ENCODE measurements at regions not wholly inside any gene's neighbourhood (a gene's known extent, or its start where the extent isn't known, plus 50 kb on each side); places are given as distances from the start of the nearest gene placed in this dataset.
"Not testable (repeated sequence)": the region's sequence is repeated elsewhere in the genome, so short reads cannot be mapped to it uniquely, and the experiment has no call there.

GRCh38 chr4:144820011-144820727 lies 174.2 kb downstream of the HHIP start:
- Histone ChIP-seq H3K9me3 (ENCODE audit: control insufficient read depth in 2 of 2, low read length in 2 of 2) (no peaks in the 10 kb centered on the region), H3K4me3 (ENCODE audit: low read depth, low read length) (no peak overlapping the region), H3K4me1 (ENCODE audit: control insufficient read depth, insufficient read depth, low read length, poor library complexity, severe bottlenecking) (no peaks in the 10 kb centered on the region), H3K36me3 (ENCODE audit: control insufficient read depth, insufficient read depth, low read length) (no peaks in the 10 kb centered on the region), H3K27ac (ENCODE audit: insufficient read depth, low read length, poor library complexity, severe bottlenecking) (no peak overlapping the region), H3K27me3 (ENCODE audit: control insufficient read depth, insufficient read depth, low read length) (no peaks in the 10 kb centered on the region)
- no peak overlapping the region for H3K4me3 Mint-ChIP-seq
- no peaks in the 10 kb centered on the region for H3K27me3 Mint-ChIP-seq
- ATAC-seq (ENCODE audit: low read depth in 2 of 2) (no peak), DNase-seq (no peak)
- peaks cover 0 to 8% (median 3%) of the 10 kb centered on the region in 7 donors for H3K9me3 Mint-ChIP-seq
- H3K27ac Mint-ChIP-seq = no peak overlapping the region
- H3K36me3 Mint-ChIP-seq = no peaks in the 10 kb centered on the region
- H3K4me1 Mint-ChIP-seq = no peaks in the 10 kb centered on the region

DNA sequence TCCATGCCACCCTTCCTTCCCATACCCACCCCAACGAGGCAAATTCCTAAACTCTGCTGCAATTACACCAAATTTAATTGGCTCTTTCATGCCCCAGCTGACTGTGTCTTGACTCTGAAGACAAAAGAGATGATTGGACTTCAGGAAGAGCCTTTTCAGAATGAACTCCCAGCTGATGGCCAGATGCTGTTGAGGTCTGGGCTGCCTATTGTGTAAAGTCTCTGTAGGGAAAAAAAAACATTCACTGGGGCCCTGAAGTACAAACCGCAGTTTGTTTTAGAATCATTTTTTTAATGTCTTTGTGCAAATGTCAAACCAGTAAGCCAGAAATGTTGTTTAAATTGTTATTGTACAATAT lies 174.8 kb downstream of the HHIP start:
- Histone ChIP-seq H3K4me1 (ENCODE audit: control insufficient read depth, insufficient read depth, low read length, poor library complexity, severe bottlenecking) (no peaks in the 10 kb centered on the region), H3K4me3 (ENCODE audit: low read depth, low read length) (no peak overlapping the region), H3K27me3 (ENCODE audit: control insufficient read depth, insufficient read depth, low read length) (no peaks in the 10 kb centered on the region), H3K36me3 (ENCODE audit: control insufficient read depth, insufficient read depth, low read length) (no peaks in the 10 kb centered on the region), H3K27ac (ENCODE audit: insufficient read depth, low read length, poor library complexity, severe bottlenecking) (no peak overlapping the region), H3K9me3 (ENCODE audit: control insufficient read depth in 2 of 2, low read length in 2 of 2) (no peaks in the 10 kb centered on the region)
- Mint-ChIP-seq H3K36me3 (no peaks in the 10 kb centered on the region), H3K4me1 (no peaks in the 10 kb centered on the region), H3K4me3 (no peak overlapping the region), H3K9me3 (peaks cover 0 to 8% (median 2%) of the 10 kb centered on the region in 7 donors), H3K27me3 (no peaks in the 10 kb centered on the region), H3K27ac (no peak overlapping the region)
- ATAC-seq (ENCODE audit: low read depth in 2 of 2) (no peak), DNase-seq (no peak)

DNA sequence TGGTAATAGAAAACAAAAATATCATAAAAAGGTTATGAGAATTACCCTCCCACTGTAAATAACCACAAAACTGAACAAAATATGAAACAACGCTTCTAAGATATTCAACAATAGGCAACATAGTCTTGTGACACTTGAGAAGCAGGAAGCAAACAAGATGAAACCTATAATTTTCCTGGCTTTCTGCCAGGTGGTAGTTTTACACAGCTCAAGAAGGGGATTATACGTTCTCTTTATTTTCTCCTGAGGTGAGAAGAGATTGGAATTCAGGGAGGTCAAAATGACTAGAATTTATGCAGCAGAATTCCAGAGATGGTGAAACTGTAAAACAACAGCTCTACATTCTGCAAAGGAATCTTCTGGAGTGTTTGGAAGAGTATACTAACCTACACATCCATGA lies 186.0 kb downstream of the HHIP start:
- H3K36me3 ChIP-seq (ENCODE audit: control insufficient read depth, insufficient read depth, low read length) = no peaks in the 10 kb centered on the region
- H3K27me3 ChIP-seq (ENCODE audit: control insufficient read depth, insufficient read depth, low read length) = no peaks in the 10 kb centered on the region
- DNase-seq (no peak), ATAC-seq (ENCODE audit: low read depth in 2 of 2) (no peak)
- Mint-ChIP-seq H3K4me3 (peak overlapping the region in 1 of 4 donors; percentile 74), H3K27me3 (no peaks in the 10 kb centered on the region), H3K27ac (no peak overlapping the region), H3K9me3 (peaks cover 0 to 4% (median 0%) of the 10 kb centered on the region in 7 donors), H3K4me1 (no peaks in the 10 kb centered on the region), H3K36me3 (no peaks in the 10 kb centered on the region)
- H3K27ac ChIP-seq (ENCODE audit: insufficient read depth, low read length, poor library complexity, severe bottlenecking) = no peak overlapping the region
- H3K4me1 ChIP-seq (ENCODE audit: control insufficient read depth, insufficient read depth, low read length, poor library complexity, severe bottlenecking) = no peaks in the 10 kb centered on the region
- H3K9me3 ChIP-seq (ENCODE audit: control insufficient read depth in 2 of 2, low read length in 2 of 2) = no peaks in the 10 kb centered on the region
- H3K4me3 ChIP-seq (ENCODE audit: low read depth, low read length) = no peak overlapping the region

DNA sequence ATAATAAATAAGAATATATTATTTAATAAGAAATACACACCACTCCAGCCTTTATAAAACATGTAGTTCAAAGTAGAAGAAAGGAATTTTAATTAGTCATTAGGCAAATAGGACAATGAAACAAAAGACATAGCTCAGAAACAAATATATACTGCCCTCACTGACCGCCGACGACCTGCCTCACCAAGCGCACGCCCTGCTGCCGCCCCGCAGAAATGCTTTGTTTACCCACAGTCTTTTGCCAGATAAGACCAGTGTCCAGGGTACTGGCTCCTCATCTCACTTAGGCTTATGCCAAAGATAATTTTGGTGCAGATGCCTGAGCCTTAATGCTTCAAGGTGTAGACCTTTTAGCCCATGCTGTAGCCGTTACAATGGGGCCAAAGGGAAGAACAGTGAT lies 199.5 kb downstream of the HHIP start:
- Mint-ChIP-seq H3K36me3 (no peaks in the 10 kb centered on the region), H3K27ac (no peak overlapping the region), H3K9me3 (peaks cover 0 to 20% (median 5%) of the 10 kb centered on the region in 7 donors), H3K27me3 (no peaks in the 10 kb centered on the region), H3K4me1 (no peaks in the 10 kb centered on the region), H3K4me3 (no peak overlapping the region)
- no peaks in the 10 kb centered on the region for H3K4me1 ChIP-seq (ENCODE audit: control insufficient read depth, insufficient read depth, low read length, poor library complexity, severe bottlenecking)
- DNase-seq (no peak), ATAC-seq (ENCODE audit: low read depth in 2 of 2) (no peak)
- H3K27me3 ChIP-seq (ENCODE audit: control insufficient read depth, insufficient read depth, low read length) = no peaks in the 10 kb centered on the region
- H3K4me3 ChIP-seq (ENCODE audit: low read depth, low read length) = no peak overlapping the region
- H3K36me3 ChIP-seq (ENCODE audit: control insufficient read depth, insufficient read depth, low read length) = no peaks in the 10 kb centered on the region
- no peaks in the 10 kb centered on the region for H3K9me3 ChIP-seq (ENCODE audit: control insufficient read depth in 2 of 2, low read length in 2 of 2)
- no peak overlapping the region for H3K27ac ChIP-seq (ENCODE audit: insufficient read depth, low read length, poor library complexity, severe bottlenecking)

DNA sequence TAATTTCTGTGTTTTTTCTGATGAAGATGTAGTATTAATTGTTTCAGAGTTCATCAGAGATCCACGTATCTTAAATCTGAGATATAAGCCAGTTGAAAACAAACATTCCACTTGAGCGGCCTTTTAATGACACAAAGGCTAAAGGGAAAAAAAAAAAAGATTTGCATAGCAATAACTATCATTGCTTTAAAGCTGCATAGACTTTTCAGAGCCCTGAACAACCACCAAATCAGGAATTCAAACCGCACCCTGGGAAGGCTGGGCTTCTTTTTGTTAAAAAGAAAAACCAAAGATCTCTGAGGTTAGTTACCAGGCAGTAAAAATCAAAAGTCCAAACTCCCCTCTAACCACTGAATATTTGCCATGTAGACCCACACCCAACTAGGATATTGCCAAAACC lies 206.0 kb downstream of the HHIP start:
- Mint-ChIP-seq H3K27ac (no peak overlapping the region), H3K9me3 (peaks cover 0 to 8% (median 5%) of the 10 kb centered on the region in 7 donors), H3K27me3 (no peaks in the 10 kb centered on the region), H3K36me3 (no peaks in the 10 kb centered on the region), H3K4me3 (no peak overlapping the region), H3K4me1 (no peaks in the 10 kb centered on the region)
- Histone ChIP-seq H3K4me1 (ENCODE audit: control insufficient read depth, insufficient read depth, low read length, poor library complexity, severe bottlenecking) (no peaks in the 10 kb centered on the region), H3K27ac (ENCODE audit: insufficient read depth, low read length, poor library complexity, severe bottlenecking) (no peak overlapping the region), H3K4me3 (ENCODE audit: low read depth, low read length) (no peak overlapping the region), H3K27me3 (ENCODE audit: control insufficient read depth, insufficient read depth, low read length) (no peaks in the 10 kb centered on the region), H3K36me3 (ENCODE audit: control insufficient read depth, insufficient read depth, low read length) (no peaks in the 10 kb centered on the region), H3K9me3 (ENCODE audit: control insufficient read depth in 2 of 2, low read length in 2 of 2) (no peaks in the 10 kb centered on the region)
- no peak for ATAC-seq (ENCODE audit: low read depth in 2 of 2)
- DNase-seq = no peak

- DNase-seq = no peak
- peaks cover 0 to 15% (median 10%) of the 10 kb centered on the region in 7 donors for H3K9me3 Mint-ChIP-seq
- H3K27ac ChIP-seq (ENCODE audit: insufficient read depth, low read length, poor library complexity, severe bottlenecking) = no peak overlapping the region
- no peaks in the 10 kb centered on the region for H3K27me3 Mint-ChIP-seq
- H3K27ac Mint-ChIP-seq = no peak overlapping the region
- no peaks in the 10 kb centered on the region for H3K36me3 ChIP-seq (ENCODE audit: control insufficient read depth, insufficient read depth, low read length)
- H3K36me3 Mint-ChIP-seq = no peaks in the 10 kb centered on the region
- no peak overlapping the region for H3K4me3 ChIP-seq (ENCODE audit: low read depth, low read length)
- no peaks in the 10 kb centered on the region for H3K27me3 ChIP-seq (ENCODE audit: control insufficient read depth, insufficient read depth, low read length)
- peaks cover 5 to 6% of the 10 kb centered on the region in 2 experiments for H3K9me3 ChIP-seq (ENCODE audit: control insufficient read depth in 2 of 2, low read length in 2 of 2)
- H3K4me1 Mint-ChIP-seq = no peaks in the 10 kb centered on the region
- no peak overlapping the region for H3K4me3 Mint-ChIP-seq
- ATAC-seq (ENCODE audit: low read depth in 2 of 2) = no peak
- no peaks in the 10 kb centered on the region for H3K4me1 ChIP-seq (ENCODE audit: control insufficient read depth, insufficient read depth, low read length, poor library complexity, severe bottlenecking)
Observed at GRCh38 chr4:144861471-144861870, 215.5 kb downstream of the HHIP start.

DNA sequence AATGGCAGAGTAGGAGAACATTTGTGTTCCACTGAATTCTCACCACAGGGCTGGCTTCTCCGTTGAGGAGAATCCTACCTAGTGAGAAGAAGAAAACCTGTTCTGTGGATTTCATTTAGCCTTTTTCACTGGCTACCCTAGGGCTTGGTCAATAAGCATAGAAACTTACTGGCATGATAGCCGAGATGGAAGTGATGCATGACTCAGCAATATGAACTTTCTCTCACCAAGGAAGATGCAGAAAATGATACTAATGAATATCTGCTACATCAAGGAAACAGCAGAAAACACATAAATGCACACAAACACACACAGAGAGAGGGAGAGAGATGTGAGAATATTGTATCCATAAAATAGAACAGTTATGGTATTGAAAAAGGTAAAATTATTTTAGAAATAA lies 216.3 kb downstream of the HHIP start:
- H3K27ac Mint-ChIP-seq = no peak overlapping the region
- ATAC-seq (ENCODE audit: low read depth in 2 of 2) = no peak

DNA sequence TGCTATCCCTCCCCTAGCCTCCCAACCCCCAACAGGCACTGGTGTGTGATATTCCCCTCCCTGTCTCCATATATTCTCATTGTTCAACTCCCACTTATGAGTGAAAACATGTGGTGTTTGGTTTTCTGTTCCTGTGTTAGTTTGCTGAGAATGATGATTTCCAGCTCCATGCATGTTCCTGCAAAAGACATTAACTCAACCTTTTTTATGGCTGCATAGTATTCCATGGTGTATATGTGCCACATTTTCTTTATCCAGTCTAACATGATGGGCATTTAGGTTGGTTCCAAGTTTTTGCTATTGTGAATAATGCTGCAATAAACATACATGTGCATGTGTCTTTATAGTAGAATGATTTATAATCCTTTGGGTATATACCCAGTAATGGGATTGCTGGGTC lies 218.9 kb downstream of the HHIP start:
- not testable (repeated sequence) for ATAC-seq (ENCODE audit: low read depth in 2 of 2); H3K4me1 ChIP-seq (ENCODE audit: control insufficient read depth, insufficient read depth, low read length, poor library complexity, severe bottlenecking); DNase-seq; H3K4me3 ChIP-seq (ENCODE audit: low read depth, low read length); H3K27ac ChIP-seq (ENCODE audit: insufficient read depth, low read length, poor library complexity, severe bottlenecking); H3K36me3 ChIP-seq (ENCODE audit: control insufficient read depth, insufficient read depth, low read length); H3K4me1 Mint-ChIP-seq; H3K27me3 ChIP-seq (ENCODE audit: control insufficient read depth, insufficient read depth, low read length); H3K9me3 ChIP-seq (ENCODE audit: control insufficient read depth in 2 of 2, low read length in 2 of 2); H3K36me3 Mint-ChIP-seq; H3K27ac Mint-ChIP-seq; H3K4me3 Mint-ChIP-seq; H3K27me3 Mint-ChIP-seq
- peaks cover 0 to 12% (median 10%) of the 10 kb centered on the region in 7 donors for H3K9me3 Mint-ChIP-seq

More for the DNA sequence above, 216.3 kb downstream of the HHIP start:
- Mint-ChIP-seq H3K36me3 (no peaks in the 10 kb centered on the region), H3K4me3 (no peak overlapping the region), H3K4me1 (no peaks in the 10 kb centered on the region), H3K9me3 (peaks cover 0 to 15% (median 10%) of the 10 kb centered on the region in 7 donors), H3K27me3 (no peaks in the 10 kb centered on the region)
- Histone ChIP-seq H3K9me3 (ENCODE audit: control insufficient read depth in 2 of 2, low read length in 2 of 2) (peaks cover 5 to 6% of the 10 kb centered on the region in 2 experiments), H3K27ac (ENCODE audit: insufficient read depth, low read length, poor library complexity, severe bottlenecking) (no peak overlapping the region), H3K36me3 (ENCODE audit: control insufficient read depth, insufficient read depth, low read length) (no peaks in the 10 kb centered on the region), H3K27me3 (ENCODE audit: control insufficient read depth, insufficient read depth, low read length) (no peaks in the 10 kb centered on the region), H3K4me1 (ENCODE audit: control insufficient read depth, insufficient read depth, low read length, poor library complexity, severe bottlenecking) (no peaks in the 10 kb centered on the region), H3K4me3 (ENCODE audit: low read depth, low read length) (no peak overlapping the region)
- DNase-seq = no peak
